Stimulated activated CD8-positive, alpha-beta memory T cell treated with anti-CD3 and anti-CD28 coated beads, Interleukin-15, amount 100 ng/mL, for 4 hours (primary cell): ENCODE measurements at regions not wholly inside any gene's neighbourhood (a gene's known extent, or its start where the extent isn't known, plus 50 kb on each side); places are given as distances from the start of the nearest gene placed in this dataset.

Experiments used
- DNase-seq, 2 donors: peaks; one replicate each; pipeline ENCODE4 v3.0.0-alpha.2; 2020; ENCODE audit warnings: low read depth in 2 of 2

DNA sequence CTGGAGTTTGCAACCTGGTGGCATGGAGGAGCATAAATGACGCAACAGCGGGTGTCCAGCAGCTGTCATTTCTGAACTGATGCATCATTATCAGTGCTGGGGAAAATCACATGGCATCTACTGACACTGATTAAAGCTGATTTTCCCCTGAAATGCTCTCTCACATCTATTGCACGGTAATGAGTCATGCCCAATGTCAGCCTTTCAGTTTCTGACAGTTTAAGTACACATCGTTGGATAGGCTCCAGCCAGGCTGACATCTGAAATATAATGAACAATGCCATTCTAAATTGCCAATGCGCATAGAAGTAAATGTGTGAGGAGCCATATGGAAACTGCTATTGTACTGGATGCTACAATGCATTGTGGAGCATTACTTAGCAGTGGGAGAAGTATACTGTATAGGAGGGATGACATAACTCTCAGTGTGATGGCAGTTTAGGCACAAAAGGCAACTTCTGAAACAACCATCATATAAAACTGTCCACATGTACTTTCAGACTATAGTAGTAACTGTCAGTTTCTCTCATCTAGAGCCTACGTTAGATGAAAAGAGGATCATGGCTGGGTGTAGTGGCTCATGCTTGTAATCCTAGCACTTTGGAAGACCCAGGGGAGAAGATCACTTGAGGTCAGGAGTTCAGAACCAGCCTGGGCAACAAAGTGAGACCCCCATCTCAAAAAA, 389.3 kb upstream of the DMAC1 start:
- DNase-seq, result no peak

DNA sequence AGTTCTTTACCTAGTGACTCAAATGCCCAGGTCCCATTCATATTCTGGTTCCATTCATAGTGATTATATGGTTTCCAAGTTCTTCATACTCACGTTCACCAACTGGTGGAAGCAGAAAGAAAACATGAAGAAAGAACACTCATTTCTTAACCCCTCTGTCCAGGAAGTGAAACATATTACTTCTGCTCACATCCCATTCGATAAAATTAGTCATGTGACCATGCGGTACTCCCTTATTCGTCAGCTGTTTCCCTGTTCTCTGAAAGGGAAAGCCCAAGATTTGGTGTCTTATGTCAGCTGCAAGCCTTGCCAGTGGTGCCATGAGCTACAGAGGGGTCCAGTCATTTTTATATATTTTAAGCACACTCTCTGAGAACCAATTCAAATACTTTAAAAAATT, 387.0 kb upstream of the DMAC1 start:
- DNase-seq, result no peak

DNA sequence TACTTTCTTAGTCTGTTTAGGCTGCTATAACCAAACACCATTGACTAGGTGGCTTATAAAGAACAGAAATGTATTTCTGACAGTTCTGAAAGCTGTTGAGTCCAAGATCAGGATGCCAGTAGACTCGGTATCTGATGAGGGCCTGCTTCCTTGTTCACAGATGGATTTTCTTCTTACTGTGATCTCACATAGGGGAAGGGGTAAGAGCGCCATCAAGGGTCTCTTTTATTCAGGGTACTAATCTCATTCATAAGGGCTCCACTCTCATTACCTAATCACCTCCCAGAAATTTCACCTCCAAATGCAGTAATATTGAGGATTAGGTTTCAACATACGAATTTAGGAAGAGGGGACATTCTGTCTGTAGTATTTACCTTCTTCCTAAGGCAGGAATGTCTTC, 384.0 kb upstream of the DMAC1 start:
- DNase-seq, result no peak

DNA sequence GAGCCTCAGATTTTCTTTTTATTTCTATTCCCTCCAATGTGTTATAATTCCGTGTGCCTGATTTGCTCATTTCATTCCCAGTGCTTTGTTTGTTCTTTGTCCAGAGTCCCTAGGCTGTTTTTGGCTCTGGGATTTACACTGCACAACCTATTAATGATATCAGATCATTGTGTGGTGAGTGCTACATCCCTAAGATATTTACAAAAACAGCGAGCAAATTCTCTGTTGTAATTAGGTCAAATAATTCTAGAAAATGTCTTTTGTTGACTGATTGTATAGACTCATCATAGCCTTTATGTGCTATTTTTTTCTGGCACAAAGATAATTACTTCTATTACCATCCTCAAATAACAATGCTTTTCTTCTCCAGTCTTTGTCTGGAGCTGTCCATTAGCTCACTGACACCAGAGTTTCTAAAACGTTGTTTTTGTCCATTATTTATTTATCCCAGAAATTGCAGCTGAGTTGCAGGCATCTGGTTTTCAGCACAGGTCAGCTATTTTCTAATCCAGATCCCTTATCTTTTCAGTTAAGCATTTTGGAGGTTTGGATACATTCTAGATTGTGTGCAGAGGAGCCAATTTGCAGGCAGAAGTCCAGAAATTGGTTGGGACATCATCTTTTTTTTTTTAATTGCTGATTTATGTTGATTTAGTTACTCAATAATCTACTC, 379.9 kb upstream of the DMAC1 start:
- DNase-seq, result no peak

DNA sequence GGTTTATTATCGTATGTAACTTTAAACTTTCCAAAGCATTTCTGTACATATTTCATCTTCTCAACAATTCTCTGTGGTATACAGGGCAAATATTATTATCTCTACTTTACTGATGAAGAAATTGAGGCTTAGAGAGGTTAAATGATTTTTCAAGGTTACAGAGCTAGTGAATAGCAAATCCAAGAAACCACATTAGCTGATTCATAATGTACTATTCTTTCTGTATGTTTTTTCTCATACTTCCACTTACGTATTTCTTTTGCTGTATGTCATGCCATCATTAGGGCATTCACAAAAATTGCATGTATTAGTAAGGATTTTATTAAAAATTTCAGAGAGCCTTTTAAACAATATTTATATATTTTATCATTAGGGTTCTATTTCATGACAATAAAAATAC, 372.4 kb upstream of the DMAC1 start:
- no peak for DNase-seq

DNA sequence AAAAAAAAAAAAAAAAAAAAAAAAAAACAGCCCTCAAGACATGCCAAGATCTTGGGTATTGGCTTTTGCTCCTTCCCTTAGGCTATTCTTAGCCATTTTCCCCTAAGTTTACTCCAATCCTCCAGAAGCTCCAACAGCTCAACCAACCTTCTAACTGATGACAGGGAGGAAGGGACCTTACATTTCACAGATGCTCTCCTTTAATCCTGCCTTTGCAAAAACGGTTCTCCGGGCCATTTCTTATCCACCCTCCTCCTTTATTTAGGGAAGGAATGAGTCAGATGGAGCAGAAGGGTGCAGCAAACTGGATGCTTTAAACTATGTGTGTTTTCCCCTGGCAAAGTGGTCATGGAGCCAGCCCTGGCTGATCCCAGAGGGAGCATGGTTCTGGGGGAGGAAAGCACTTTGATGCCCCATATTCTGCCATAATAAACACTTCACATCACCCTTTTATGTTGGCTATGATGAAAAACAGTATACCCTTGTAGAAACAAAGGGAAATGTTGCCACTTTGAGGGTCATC, 369.4 kb upstream of the DMAC1 start:
- DNase-seq, result no peak

DNA sequence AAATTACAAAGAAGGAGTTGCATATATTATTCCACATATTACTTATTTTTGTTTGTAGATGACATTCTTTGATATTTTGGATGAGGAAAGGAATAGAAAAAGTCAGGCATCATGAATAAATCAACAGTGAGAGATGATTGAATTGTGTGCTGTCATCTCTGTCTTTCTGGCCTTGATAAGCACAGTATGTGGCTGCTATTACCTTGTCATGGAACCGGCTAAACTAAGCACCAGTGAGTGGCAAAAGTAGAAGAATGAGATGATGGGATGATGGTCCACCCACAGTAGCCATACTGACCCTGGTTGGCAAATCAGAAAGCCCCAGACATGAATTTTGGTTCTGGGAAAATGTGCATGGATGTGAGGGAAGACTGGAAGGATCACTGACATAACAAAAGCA, 361.2 kb upstream of the DMAC1 start:
- no peak for DNase-seq

DNA sequence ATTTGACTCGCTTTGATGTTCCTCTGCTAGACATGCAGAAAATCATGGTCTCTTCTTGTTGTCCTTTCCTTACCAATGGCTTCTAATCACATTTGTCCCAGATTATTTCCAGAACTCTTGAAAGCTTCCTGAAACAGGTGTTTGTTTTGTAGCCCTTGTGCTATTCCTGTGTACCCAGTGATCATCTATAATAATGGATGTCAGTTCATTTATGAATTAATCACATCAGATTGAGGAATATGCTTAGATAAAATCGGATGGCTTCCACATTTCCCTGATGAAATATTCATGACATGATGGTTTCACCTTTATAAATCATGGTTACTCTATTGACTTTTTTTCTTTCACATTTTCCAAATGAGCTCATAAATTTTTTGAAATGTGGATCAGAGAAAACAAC, 359.0 kb upstream of the DMAC1 start:
- DNase-seq, result no peak

DNA sequence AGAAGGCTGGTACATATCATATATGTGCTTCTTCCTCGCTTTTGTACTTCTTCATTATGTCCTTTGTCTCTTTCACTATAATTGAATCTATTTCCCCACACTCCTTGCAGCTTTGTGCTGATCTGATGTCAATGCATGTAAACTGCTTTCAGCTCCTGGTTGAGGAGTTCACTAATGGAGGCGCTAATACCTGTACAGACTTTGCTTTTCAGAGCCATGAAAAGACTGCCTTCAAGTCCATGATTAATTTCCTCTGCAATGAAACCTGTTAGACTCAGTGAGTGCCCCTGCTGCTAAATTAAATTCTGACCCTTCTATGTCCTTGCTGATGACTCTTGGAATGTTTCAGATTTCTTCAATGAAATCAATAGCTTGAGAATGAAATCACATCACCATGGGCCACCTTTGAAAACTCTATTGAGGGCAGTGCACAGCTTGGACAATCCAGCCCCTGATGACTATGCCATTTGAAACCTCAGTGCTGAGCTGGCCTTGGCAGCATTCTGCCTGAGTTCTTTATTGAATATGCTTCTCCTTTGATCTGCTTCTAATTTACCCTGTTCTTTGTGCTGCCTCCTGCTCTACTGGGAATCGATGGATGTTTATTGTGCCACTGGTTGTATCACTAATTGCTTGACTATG, 358.2 kb upstream of the DMAC1 start:
- DNase-seq, result no peak

DNA sequence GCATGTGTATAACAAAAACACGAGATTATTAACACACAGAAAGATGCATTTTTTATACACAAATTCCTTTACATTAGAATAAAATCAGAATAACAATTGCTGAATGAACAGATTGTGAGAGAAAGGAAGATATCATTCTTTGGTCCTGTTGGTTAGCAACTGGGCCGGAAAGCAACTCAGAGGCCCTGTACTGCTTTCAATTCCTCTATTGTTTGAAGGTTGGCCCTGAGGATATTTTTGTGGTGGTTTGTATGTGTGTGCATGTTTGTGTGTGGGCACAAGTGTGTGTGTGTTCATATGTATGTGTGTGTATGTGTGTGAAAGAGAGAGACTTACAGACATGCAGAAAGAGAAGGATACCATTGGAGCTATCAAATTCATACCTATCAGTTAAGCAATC, 356.8 kb upstream of the DMAC1 start:
- DNase-seq, result no peak

DNA sequence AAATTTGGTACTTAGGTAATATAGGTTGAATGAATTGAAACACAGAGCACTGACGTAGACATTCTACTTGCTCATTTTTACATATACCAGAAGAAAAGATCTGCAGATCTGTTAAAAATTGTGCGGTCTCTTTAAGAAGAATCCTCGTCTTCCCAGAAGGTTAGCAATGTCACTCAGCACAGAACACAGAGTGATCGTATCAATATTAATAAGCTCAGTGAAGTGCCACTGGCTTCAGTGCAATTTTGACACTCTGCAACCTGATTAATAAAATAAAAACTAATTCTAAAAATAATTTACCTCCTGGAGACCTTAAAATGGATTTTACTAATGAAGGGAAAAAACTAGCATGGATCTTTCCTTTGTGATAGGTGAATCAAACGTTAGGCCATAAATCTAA, 356.1 kb upstream of the DMAC1 start:
- no peak for DNase-seq

DNA sequence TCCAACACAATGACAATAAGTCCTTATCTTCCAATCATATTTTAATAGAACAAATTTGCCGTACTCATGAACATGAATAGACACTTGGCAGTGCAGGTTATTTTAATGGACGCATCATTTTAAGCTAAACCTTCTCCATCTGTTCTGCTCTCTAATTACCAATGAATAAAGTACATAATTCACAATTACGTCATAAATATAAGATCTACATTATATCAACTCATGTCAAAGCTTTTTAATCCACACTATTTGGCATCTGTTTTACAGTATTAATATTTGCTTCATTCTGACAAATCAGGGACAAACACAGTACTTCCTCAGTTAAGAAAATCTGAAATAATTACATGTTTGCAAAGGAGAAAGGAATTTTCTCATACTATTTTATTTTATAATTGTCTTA, 344.1 kb upstream of the DMAC1 start:
- DNase-seq, result no peak

DNA sequence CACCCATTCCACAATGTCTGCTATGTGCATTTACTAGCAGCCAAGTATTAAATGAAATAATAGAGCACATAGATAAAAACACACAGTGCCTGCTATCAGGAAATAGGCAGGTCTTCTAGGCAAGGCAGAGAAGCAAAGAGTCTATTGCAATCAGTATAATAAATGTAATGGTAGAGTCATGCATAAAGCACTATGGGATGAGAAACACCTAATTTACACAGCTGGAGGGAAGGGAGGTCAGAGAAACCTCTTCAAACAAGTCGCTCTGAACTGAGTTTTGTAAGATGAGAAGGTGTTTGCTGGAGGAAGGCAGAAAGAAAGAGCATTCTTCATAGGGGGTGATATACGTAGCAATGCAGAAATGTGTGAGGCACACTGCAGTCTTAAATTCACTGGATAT, 341.0 kb upstream of the DMAC1 start:
- DNase-seq, result no peak

DNA sequence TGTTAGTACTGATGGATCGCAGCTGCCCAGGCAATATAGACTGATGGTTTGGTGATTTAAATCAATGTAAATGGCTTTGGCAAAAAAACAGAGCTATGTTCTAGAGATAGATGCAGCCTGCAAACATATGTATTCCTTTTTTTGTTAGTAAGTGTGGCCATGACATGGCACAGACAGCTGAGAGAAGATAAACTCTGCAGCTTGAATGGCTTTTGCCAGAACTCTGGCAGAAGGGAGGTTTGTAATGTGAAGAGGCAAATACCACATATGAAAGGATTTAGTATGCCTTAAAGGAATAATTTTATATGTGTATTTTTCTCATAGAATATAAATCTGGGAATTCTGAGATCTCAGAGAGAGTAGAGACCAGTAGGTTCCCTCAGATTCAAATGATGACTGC, 340.2 kb upstream of the DMAC1 start:
- DNase-seq, result no peak

DNA sequence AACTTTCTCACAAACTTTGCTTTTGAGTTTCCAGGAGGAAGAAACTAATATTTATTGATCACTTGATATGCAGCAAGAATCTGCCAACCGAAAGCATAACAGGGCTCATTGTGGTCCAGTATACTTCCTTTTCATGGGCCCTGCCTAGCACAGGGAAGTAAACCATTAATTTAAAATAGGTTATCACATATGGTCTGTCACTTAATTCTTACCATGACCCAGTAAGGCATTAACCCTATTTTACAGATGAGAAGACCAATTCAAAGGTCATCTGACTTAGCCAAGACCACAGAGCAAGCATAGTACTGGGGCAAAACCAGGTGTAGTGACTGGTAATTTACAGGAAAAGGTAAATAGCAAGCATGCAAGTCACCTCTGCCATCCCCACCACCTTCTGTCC, 336.9 kb upstream of the DMAC1 start:
- DNase-seq, result no peak

DNA sequence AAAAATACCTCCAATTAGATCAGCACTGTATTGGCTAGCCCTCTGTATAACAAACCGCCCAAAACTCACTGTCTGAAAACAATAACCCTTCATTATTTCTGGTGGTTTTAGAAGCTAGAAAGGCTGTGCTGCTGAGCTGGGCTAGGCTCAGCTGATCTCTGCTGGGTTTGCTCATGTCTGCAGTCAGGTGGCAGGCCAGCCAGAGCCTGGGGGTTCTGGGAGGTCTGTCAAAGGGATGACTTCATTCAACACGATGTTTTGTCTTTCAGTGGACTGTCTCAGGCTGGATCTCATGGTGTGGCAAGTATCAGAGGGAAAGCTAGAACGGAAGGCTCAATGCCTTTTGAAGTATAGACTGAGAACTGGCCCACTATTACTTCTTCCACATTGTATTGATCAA, 335.1 kb upstream of the DMAC1 start:
- DNase-seq, result no peak

DNA sequence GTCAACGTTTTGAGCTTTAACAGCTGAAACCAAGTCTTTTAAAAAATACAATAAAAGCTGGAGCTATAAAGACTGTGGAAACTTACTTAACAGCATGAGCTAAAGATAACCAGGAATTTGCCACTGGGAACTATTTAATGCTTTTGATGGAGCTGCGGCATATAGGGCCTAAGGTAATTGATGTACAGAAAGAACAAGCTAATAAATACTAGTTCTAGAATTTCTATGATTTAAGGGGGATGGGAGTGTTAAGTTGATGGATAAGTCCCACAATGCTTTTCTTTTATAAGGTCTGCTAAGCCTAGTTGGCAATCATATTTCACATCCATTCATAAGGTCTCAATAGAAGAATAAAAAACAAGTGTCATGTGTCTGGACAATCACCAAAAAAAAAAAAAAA, 334.0 kb upstream of the DMAC1 start:
- DNase-seq, result no peak

DNA sequence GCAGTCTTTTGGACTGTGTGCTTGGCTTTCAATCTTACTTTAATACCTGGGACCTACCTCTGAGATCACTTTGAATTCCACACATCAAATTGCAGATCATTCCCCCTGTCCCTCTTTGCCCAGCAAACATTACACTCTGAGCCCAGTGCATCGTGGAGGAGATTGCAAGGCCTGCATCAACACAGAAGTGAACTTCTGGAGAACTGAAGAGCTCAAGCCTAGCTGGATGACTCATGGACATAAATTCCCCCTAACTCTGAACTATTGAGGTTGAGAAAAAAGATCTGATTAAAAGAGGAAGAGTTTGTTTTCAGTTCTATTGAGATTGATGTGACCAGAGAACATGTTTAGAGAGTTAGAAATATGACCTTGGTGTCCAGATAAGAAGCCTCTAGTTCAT, 316.0 kb upstream of the DMAC1 start:
- DNase-seq, result no peak

DNA sequence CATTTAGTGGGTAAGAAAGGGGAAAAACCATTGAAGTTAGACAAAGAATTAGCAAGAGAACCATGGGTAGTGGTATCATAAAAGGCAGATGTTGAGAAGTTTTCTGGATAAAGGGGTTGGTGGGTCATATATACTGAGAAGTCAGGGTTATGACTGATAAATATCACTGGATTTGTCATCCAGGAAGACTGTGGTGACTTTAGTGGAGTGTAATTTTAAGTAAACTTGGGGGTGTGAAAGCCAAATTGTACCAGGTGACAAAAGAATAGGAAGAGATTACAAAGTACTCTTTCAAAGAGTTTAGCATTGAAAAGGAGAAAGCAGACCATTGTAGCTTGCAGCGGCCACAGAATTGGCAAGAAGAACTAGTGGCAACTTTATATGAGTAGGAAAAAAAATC, 315.2 kb upstream of the DMAC1 start:
- DNase-seq, result no peak

DNA sequence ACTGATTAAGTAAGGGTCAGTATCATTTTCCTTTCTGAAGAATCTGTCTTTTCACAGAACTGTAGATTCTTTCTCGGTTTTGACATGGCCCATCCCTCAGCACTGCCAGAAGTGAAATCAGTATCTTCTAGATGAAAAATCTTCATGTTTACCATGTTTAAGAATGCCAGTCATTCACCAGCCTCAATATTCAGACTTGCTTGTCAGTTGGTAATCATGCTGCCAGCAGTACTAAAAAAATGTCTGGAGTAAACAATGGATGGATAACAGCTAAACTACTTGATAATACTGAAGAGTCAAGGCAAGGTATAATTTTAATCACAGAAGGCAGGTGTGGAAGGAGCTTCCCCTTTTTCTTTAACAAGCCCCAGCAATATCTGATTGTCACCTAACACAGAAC, 306.8 kb upstream of the DMAC1 start:
- no peak for DNase-seq

DNA sequence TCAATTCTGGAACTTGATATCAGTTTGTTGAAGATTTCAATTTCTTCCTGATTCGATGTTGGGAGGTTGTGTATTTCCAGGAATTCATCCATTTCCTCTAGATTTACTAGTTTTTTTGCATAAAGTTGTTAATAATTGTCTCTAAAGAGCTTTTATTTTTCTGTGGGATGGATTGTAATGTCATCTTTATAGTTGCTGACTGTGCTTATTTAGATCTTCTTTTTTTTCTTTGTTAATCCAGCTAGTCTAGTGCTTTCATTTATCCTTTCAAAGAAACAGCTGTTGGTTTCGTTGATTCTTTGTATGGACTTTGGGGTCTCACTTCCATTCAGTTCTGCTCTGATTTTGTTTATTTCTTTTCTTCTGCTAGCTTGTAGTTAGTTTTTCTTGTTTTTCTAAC, 302.0 kb upstream of the DMAC1 start:
- DNase-seq, result no peak

DNA sequence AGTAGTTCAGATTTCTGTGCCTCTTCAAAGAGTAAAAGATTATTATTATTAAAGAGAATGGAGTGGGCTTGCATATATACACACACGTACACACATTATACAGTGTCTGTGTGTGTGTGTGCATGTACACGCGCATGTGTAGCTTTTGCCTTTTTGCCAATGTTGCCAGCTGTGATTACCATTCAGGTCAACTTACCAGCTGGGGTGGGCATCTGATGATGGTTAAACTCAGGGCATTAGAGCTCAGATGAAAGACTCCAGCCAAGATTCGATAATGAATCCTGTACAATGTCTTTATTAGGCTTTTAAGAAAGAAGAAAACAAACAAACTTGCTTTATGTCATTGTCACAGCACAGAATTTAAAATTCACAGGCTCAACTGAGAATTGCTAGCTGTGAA, 296.5 kb upstream of the DMAC1 start:
- DNase-seq, result no peak

DNA sequence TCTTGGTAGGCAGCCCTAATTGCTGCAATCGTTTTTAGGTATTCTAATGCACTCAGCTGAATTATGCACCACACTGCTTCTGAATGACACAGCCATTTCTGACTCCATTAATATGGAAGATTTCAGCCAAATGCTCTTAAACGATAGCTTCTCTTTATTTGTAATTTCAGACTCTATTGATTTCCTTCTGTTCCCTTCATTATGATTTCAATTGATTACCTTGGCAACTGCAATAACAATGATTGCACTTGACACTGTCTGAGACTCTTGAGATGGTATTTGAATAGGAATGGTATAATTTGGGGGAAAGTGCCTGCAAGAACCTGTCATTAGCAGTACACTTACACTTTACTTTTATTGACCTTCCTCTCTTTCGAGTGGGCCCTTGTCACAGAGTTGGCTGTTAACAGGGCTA, 296.1 kb upstream of the DMAC1 start:
- no peak for DNase-seq
